Ishikawa (cell line): ENCODE measurements at regions not wholly inside any gene's neighbourhood (a gene's known extent, or its start where the extent isn't known, plus 50 kb on each side); places are given as distances from the start of the nearest gene placed in this dataset.

Experiments
- FOXM1 ChIP-seq: IDR thresholded peaks from 2 replicates; pipeline ENCODE4 v1.6.1; 2012; ENCODE audit warnings: low read depth, borderline replicate concordance
- REST ChIP-seq: IDR thresholded peaks from 2 replicates; pipeline ENCODE4 v1.6.1; 2012; ENCODE audit warnings: low read depth, mild to moderate bottlenecking
- TAF1 ChIP-seq: IDR thresholded peaks from 2 replicates; pipeline ENCODE4 v1.6.1; 2012; ENCODE audit warnings: low read depth, mild to moderate bottlenecking
- TEAD4 ChIP-seq: IDR thresholded peaks from 2 replicates; pipeline ENCODE4 v1.6.1; 2012
- YY1 ChIP-seq: IDR thresholded peaks from 2 replicates; pipeline ENCODE4 v1.6.1; 2012; ENCODE audit warnings: low read depth
- ZBTB7A ChIP-seq: IDR thresholded peaks from 2 replicates; pipeline ENCODE4 v1.6.1; 2012; ENCODE audit warnings: low read depth

- TF ChIP-seq YY1: no peak
- TF ChIP-seq TEAD4: no peak
- no peak for TF ChIP-seq TAF1
- no peak for TF ChIP-seq REST
- TF ChIP-seq ZBTB7A: no peak
- no peak for TF ChIP-seq FOXM1
Measured at GRCh38 chr6:22694092-22694724, 124.8 kb downstream of the HDGFL1 start.
